Glomerular endothelial cell (primary cell): ENCODE measurements at regions not wholly inside any gene's neighbourhood (a gene's known extent, or its start where the extent isn't known, plus 50 kb on each side); places are given as distances from the start of the nearest gene placed in this dataset.
"Not testable (repeated sequence)": the region's sequence is repeated elsewhere in the genome, so short reads cannot be mapped to it uniquely, and the experiment has no call there.

ENCODE experiments used
- DNase-seq: peaks from one replicate; pipeline ENCODE4 v3.0.0-alpha.2; 2011; ENCODE audit warnings: low read depth, low spot score; ENCODE audit errors: extremely low read depth

GRCh38 chr9:30771163-30771708, 1613.2 kb upstream of the ACO1 start:
- no peak for DNase-seq

DNA sequence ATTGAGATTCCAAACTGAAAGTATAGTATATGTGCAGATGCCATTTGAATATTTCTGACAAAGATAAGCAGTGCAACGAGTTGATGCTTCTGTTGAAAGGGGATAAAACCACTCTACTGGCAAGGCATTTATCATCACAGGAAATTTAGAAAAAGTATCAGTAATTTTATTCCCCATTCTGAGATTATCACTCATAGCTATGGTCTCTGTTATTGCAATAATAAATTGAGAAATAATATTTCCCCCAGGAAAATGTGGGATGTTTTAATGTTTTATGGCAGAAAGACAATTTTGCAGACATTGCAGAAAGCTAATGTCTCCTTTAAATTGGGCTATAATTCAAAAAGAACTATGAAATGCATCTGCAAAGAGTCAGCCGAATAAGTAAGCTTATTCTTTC, 1612.7 kb upstream of the ACO1 start:
- no peak for DNase-seq

GRCh38 chr9:30773427-30773826, 1611.0 kb upstream of the ACO1 start:
- no peak for DNase-seq

GRCh38 chr9:30774326-30774725, 1610.1 kb upstream of the ACO1 start:
- no peak for DNase-seq

GRCh38 chr9:30775236-30775635, 1609.2 kb upstream of the ACO1 start:
- DNase-seq, result no peak

- no peak for DNase-seq
Observed at GRCh38 chr9:30796764-30797163, 1587.7 kb upstream of the ACO1 start.

GRCh38 chr9:30799527-30800101, 1584.8 kb upstream of the ACO1 start:
- DNase-seq, result no peak

GRCh38 chr9:30800421-30800820, 1584.0 kb upstream of the ACO1 start:
- DNase-seq, result no peak

- no peak for DNase-seq
Observed at GRCh38 chr9:30812821-30813220, 1571.6 kb upstream of the ACO1 start.

GRCh38 chr9:30815585-30815984, 1568.9 kb upstream of the ACO1 start:
- DNase-seq, result no peak

DNA sequence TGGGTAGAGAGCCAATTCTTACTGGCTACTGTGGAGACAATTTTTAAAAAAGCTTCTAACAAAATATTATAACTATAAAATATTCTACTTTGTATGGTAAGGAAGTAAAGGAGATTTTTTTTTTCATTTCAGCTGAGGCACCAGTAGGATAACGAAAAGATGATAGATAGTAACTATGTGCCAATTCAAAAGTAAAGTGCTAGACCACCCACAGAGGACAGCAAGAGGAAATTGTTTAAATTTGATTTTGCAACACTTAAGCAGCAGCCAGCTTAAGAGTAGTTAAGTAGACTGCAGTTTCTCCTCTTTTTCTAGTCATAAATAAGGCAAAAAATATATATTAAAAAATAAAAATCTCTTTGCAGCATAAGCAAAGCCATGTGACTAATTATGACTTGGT, 1539.3 kb upstream of the ACO1 start:
- DNase-seq, result no peak

DNA sequence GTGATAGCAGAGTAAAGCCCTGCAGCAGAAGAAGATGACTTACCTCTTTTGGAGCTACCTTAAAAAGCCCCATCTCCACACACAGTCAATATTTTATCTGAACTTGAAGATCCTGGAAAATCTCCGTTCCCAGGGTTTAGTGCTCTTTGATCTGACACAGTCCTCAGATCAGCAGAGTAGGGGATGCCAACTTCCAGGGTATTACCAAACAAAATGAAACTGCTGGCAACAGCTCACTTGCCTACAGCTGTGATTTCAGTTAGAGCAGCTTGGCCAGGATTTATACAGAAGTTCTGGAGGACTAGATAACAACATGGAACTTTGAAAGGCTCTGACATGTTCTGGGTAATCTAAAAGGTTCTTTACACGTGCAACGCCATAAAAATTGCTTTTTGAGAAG, 1537.8 kb upstream of the ACO1 start:
- no peak for DNase-seq

DNA sequence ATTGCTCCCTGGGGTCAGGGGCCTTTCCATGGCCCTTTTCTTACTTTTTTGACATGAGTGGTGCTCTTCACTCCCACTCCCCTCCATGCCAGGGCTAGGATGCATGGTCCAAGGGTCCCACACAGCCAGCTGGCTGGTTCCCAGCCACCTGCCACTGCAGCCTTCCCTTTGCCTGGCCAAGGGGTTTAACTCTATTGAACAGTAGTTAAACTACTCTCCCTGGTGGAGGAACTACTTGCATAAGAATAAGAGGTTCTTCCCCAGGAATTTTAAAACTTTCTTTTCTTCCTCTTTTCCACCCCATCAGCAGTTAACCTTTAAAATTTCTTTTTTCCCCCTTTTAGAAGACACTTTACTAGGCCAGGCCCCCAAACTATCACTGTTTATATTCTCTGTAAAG, 1532.8 kb upstream of the ACO1 start:
- DNase-seq, result no peak

DNA sequence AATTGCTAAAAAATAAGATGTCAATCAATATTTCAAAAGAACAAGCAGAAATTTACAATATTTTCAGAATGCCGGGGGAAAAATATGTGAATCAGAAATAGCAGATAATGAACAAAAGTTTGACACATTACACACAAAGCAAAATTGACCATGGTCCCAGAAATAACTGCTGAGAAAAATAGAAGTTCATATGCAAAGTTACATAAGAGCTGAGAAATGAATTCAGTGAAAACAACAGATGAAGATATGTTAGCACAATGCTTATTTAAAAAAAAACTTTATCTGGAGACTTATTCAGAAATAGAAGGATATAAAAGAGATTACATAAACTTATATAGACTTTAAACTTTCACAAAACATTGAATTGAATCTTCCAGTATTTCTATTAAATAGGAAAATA, 1483.7 kb upstream of the ACO1 start:
- no peak for DNase-seq

GRCh38 chr9:30913331-30913730, 1471.1 kb upstream of the ACO1 start:
- no peak for DNase-seq

GRCh38 chr9:30915451-30915850, 1469.0 kb upstream of the ACO1 start:
- DNase-seq, result no peak

DNA sequence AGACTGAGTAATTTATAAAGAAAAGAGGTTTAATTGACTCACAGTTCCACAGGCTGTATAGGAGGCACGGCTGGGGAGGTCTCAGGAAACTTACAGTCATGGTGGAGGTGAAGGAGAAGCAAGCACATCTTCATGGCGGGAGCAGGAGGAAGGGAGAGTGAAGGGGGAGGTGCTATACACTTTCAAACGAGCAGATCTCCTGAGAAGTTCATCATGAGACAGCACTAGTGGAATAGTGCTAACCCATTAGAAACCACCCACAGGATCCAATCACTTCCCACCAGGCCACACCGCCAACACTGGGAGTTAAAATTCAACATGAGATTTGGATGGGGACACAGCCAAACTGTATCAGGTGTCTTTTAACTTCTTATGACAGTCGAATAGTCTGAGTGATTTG, 1459.3 kb upstream of the ACO1 start:
- DNase-seq, result no peak

DNA sequence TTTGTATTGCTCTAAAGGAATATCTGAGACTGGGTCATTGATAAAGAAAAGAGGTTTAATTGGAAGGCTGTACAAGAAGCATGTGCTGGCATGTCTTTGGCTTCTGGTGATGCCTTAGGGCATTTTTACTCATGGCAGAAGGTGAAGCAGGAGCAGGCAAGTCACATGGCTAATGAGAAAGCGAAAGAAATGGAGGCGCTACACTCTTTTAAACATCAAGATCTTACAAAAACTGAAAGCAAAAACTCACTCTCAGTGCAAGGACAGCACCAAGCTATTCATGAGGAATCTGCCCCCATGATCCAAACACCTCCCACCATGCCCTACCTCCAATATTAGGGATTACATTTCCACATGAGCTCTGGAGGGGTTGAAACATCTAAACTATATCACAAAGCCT, 1458.8 kb upstream of the ACO1 start:
- DNase-seq, result no peak

DNA sequence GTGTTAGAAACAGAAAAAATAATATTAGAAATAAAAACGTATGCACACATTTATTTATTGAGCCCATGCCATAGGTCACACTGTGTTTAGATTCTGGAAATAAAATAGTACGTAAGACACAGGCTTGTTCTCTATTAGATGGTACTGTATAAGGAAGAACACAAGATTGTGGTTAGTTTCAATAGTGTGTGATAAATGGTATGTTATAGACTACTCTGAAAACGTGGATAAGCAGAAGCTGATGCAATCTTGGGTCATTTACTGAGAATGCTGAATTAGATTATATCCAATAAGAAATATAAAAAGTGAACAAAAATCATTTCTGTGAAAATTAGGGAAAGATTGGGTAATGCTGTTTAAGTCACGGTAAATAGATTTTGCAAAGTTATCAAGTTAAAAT, 1456.4 kb upstream of the ACO1 start:
- DNase-seq, result no peak

DNA sequence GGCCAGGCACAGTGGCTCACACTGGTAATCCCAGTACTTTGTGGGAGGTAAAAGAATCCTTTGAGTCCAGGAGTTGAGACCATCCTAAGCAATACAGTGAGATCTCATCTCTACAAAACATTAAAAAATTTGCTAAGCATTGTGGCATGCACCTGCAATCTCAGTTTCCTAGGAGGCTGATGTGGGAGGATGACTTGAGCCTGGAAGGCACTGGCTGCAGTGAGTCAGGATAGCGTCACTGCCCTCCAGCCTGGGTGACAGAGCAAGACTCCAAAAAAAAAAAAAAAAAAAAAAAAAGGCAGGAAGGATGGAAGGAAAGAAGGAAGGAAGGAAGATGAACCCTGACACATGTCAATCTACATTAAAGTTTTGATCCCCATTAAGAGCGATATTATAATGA, 1452.2 kb upstream of the ACO1 start:
- no peak for DNase-seq

DNA sequence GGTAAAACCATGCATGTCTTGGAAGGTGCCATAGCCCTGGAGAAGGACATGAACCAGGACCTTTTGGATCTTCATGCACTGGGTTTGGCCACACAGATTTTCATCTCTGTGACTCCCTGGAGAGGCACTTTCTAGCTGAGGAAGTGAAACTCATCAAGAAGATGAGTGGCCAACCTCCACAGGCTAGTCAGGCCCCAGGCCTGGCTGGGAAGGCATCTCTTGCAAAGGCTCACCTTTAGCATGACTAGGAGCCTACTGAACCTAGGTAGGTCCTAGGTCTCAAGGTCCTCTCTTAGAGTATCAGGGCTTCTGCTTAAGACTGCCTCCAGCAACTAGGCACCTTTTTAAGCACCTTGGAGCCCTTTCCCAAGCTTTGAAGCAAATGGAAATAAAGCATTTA, 1448.7 kb upstream of the ACO1 start:
- no peak for DNase-seq

- no peak for DNase-seq
Observed at GRCh38 chr9:30937106-30937505, 1447.3 kb upstream of the ACO1 start.

DNA sequence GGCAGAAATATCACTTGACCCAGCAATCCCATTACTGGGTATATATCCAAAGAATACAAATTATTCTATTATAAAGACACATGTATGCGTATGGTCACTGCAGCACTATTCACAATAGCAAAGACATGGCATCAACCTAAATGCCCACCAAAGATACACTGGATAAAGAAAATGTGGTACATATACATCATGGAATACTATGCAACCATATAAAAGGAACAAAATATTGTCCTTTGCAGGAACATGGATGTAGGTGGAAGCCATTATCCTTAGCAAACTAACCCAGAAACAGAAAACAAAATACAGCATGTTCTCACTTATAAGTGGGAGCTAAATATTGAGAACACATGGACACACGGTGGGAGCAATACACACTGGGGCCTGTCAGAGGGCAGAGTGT, 1441.6 kb upstream of the ACO1 start:
- DNase-seq, result not testable (repeated sequence)
